Psoas muscle (tissue), 7 donors: ENCODE measurements at regions not wholly inside any gene's neighbourhood (a gene's known extent, or its start where the extent isn't known, plus 50 kb on each side); places are given as distances from the start of the nearest gene placed in this dataset.

Experiments used
- ATAC-seq, 4 donors: fragments of 200-7000 bp; cut with Tn5 transposase; one replicate each; pipeline ENCODE4 v1.9.1; 2020; ENCODE audit warnings: moderate library complexity in 3 of 4, mild to moderate bottlenecking in 2 of 4
- DNase-seq, 2 donors: peaks; one replicate each; pipeline ENCODE4 v3.0.0-alpha.2; 2020
- H3K27ac ChIP-seq: fragments of 200-600 bp; one replicate; pipeline ENCODE4 v1.8.0; 2022
- H3K27me3 ChIP-seq, 3 donors: fragments of 200-600 bp in 1 of 3; one replicate each; pipeline versions ENCODE4 v1.6.1 to v1.8.0; 2013 to 2022; ENCODE audit warnings: low read length in 2 of 3, mild to moderate bottlenecking in 2 of 3, moderate library complexity in 1 of 3; ENCODE audit not compliant: insufficient read depth in 3 of 3
- H3K36me3 ChIP-seq, 2 donors: fragments of 200-600 bp in 1 of 2; one replicate each; pipeline versions ENCODE4 v1.6.1 to v1.8.0; 2013 to 2022; ENCODE audit warnings: low read depth in 1 of 2, mild to moderate bottlenecking in 1 of 2, moderate library complexity in 1 of 2; ENCODE audit not compliant: insufficient read depth in 1 of 2
- H3K4me1 ChIP-seq: fragments of 200-600 bp; one replicate; pipeline ENCODE4 v1.8.0; 2022
- H3K4me3 ChIP-seq: fragments of 200-600 bp; one replicate; pipeline ENCODE4 v1.8.0; 2022; ENCODE audit warnings: mild to moderate bottlenecking
- H3K9me3 ChIP-seq: fragments of 200-600 bp; one replicate; pipeline ENCODE4 v1.8.0; 2022
- CTCF ChIP-seq: fragments of 200-600 bp; IDR thresholded peaks from one replicate; pipeline ENCODE4 v1.8.0; 2022; ENCODE audit warnings: antibody characterized with exemption
- WGBS, 3 donors: extraction: QIAGEN DNeasy Blood & Tissue Kit; methylation state at CpG; one replicate each; pipeline versions ENCODE4 v1.1.6 to v1.1.7; 2013; 5-methylcytosine and 5-hydroxymethylcytosine counted together
- intact Hi-C, 2 donors: fragments of 100-400 bp; cut with DNase I; formaldehyde crosslinking; loops; one replicate each; pipeline versions ENCODE4 v1.11.0 to v1.14.2; 2022
- donor health status: healthy with polysubstance abuse.
- donor health status: DM: no; HTN: no; CAD: no; lungs with moderate emphysema.
- donor health status: Bipolar disorder and iron deficiency.
- donor health status: healthy.
- donor health status: DM: yes; HTN: yes; CAD: no.
- donor health status: DM: no; HTN: no; CAD: no.
- donor health status: DM: yes; HTN: yes; CAD: no.

- 74 to 91% (median 84%) methylated on average over 7 of the region's 7 CpGs for WGBS, 3 donors
- H3K27ac ChIP-seq = no peak overlapping the region
- H3K36me3 ChIP-seq = no peaks in the 10 kb centered on the region
- TF ChIP-seq CTCF = no peak
- H3K4me1 ChIP-seq = no peaks in the 10 kb centered on the region
- ATAC-seq (no peak), DNase-seq (no peak)
- no peaks in the 10 kb centered on the region for H3K27me3 ChIP-seq
- no peak overlapping the region for H3K4me3 ChIP-seq
- intact Hi-C loops = no loop called here
- no peaks in the 10 kb centered on the region for H3K9me3 ChIP-seq
These were observed 96.6 kb upstream of the ABCA1 start for GRCh38 chr9:105024529-105024928.

- no peaks in the 10 kb centered on the region for H3K9me3 ChIP-seq
- H3K27ac ChIP-seq = no peak overlapping the region
- H3K4me1 ChIP-seq = no peaks in the 10 kb centered on the region
- intact Hi-C loops = no loop called here
- no peak for DNase-seq
- TF ChIP-seq CTCF = no peak
- 33 to 57% (median 39%) methylated on average over 1 of the region's 1 CpG for whole genome bisulfite sequencing, 3 donors
- no peaks in the 10 kb centered on the region for H3K27me3 ChIP-seq
- H3K4me3 ChIP-seq = no peak overlapping the region
- ATAC-seq = no peak
- H3K36me3 ChIP-seq = no peaks in the 10 kb centered on the region
These were observed 98.5 kb upstream of the ABCA1 start for GRCh38 chr9:105026451-105026850.

GRCh38 chr9:105027084-105027483, 99.1 kb upstream of the ABCA1 start:
- Histone ChIP-seq H3K4me1 (no peaks in the 10 kb centered on the region), H3K9me3 (no peaks in the 10 kb centered on the region), H3K27me3 (no peaks in the 10 kb centered on the region), H3K4me3 (no peak overlapping the region), H3K36me3 (no peaks in the 10 kb centered on the region), H3K27ac (no peak overlapping the region)
- intact Hi-C loops = no loop called here
- ATAC-seq = no peak
- no peak for TF ChIP-seq CTCF
- no peak for DNase-seq
- WGBS, 3 donors = 54 to 77% (median 76%) methylated on average over 2 of the region's 2 CpGs

GRCh38 chr9:105030285-105030684, 102.3 kb upstream of the ABCA1 start:
- intact Hi-C loops = no loop called here
- no peak overlapping the region for H3K4me3 ChIP-seq
- H3K27ac ChIP-seq = no peak overlapping the region
- H3K27me3 ChIP-seq = no peaks in the 10 kb centered on the region
- DNase-seq (no peak), ATAC-seq (no peak)
- WGBS, 3 donors = 81 to 88% (median 87%) methylated on average over 3 of the region's 3 CpGs
- H3K9me3 ChIP-seq = no peaks in the 10 kb centered on the region
- TF ChIP-seq CTCF = no peak
- no peaks in the 10 kb centered on the region for H3K36me3 ChIP-seq
- no peaks in the 10 kb centered on the region for H3K4me1 ChIP-seq

- intact Hi-C loops = no loop called here
These were observed 109.2 kb upstream of the ABCA1 start for GRCh38 chr9:105037139-105037538.

More at GRCh38 chr9:105037139-105037538, 109.2 kb upstream of the ABCA1 start:
- no peaks in the 10 kb centered on the region for H3K27me3 ChIP-seq
- no peak for ATAC-seq
- no peak overlapping the region for H3K27ac ChIP-seq
- TF ChIP-seq CTCF = no peak
- no peak for DNase-seq
- no peaks in the 10 kb centered on the region for H3K9me3 ChIP-seq
- H3K4me3 ChIP-seq = no peak overlapping the region
- peaks cover 7% of the 10 kb centered on the region for H3K4me1 ChIP-seq
- WGBS, 3 donors = 85 to 89% (median 88%) methylated on average over 1 of the region's 1 CpG
- H3K36me3 ChIP-seq = no peaks in the 10 kb centered on the region
